ENCODE measurements at regions not wholly inside any gene's neighbourhood (a gene's known extent, or its start where the extent isn't known, plus 50 kb on each side); places are given as distances from the start of the nearest gene placed in this dataset.

- POLR2A ChIA-PET (ENCODE audit: unreplicated experiment): no interaction called here
- Histone ChIP-seq H3K18ac (ENCODE audit: low read depth, low read length) (no peak overlapping the region), H3K23ac (ENCODE audit: low read depth, low read length) (no peak overlapping the region), H3K4me3 (ENCODE audit: insufficient read depth, low read depth, low read length) (no peak overlapping the region), H3K27me3 (ENCODE audit: control insufficient read depth, insufficient read depth, low read length) (peaks cover 8% of the 10 kb centered on the region), H3K9me3 (ENCODE audit: control insufficient read depth, insufficient read depth, low read length) (no peaks in the 10 kb centered on the region), H2BK20ac (ENCODE audit: low read depth, low read length) (no peak overlapping the region), H2BK15ac (ENCODE audit: low read depth, low read length) (peak overlapping the region; percentile 36; the same call in 1 of the 3 replicates), H4K8ac (ENCODE audit: low read depth in 2 of 2, low read length in 2 of 2) (no peak overlapping the region), H2AK5ac (ENCODE audit: low read depth, low read length) (no peak overlapping the region), H4K20me1 (ENCODE audit: insufficient read depth, low read length) (no peaks in the 10 kb centered on the region), H2BK120ac (ENCODE audit: low read depth, low read length) (no peak overlapping the region), H3K4ac (ENCODE audit: low read depth, low read length) (no peak overlapping the region), H3K4me1 (ENCODE audit: control insufficient read depth, insufficient read depth, low read length) (peaks cover 6% of the 10 kb centered on the region), H3K14ac (replicated peaks; ENCODE audit: low read depth, low read length) (no peak overlapping the region), H3K4me2 (ENCODE audit: low read depth, low read length) (no peak overlapping the region), H2AK9ac (replicated peaks; ENCODE audit: low read depth, low read length, poor library complexity) (no peak overlapping the region), H4K91ac (ENCODE audit: insufficient read depth, low read depth, low read length) (no peak overlapping the region; the same call in 1 of the 2 replicates), H3K79me1 (ENCODE audit: low read depth in 1 of 2, low read length in 2 of 2) (no peaks in the 10 kb centered on the region), H3K9me1 (ENCODE audit: insufficient read depth, low read length) (peaks cover 2% of the 10 kb centered on the region; the same call in 1 of the 2 replicates), H2AFZ (replicated peaks; ENCODE audit: low read length, poor library complexity) (no peak overlapping the region), H3K9ac (ENCODE audit: low read depth, low read length) (no peak overlapping the region; the same call in 1 of the 2 replicates), H3K56ac (ENCODE audit: extremely low read depth, insufficient read depth, low read length) (no peak overlapping the region), H3K36me3 (ENCODE audit: control insufficient read depth, insufficient read depth, low read length) (no peaks in the 10 kb centered on the region), H3K27ac (ENCODE audit: insufficient read depth, low read length) (no peak overlapping the region), H4K5ac (ENCODE audit: low read depth, low read length) (no peak overlapping the region; the same call in 1 of the 2 replicates), H2BK5ac (ENCODE audit: low read depth, low read length, poor library complexity, severe bottlenecking) (no peak overlapping the region)
- 58% methylated on average over 4 of the region's 6 CpGs; no CpG with 5 or more reads in 1 of the 2 experiments for WGBS, 2 experiments (ENCODE audit: extremely low coverage in 2 of 2, insufficient read length in 1 of 2)
- CTCF ChIA-PET: no interaction called here
- DNase-seq (no peak), ATAC-seq (ENCODE audit: low read depth) (no peak)
- dilution Hi-C loops (cut with HindIII; ENCODE audit: low sequenced_read_pairs, unreplicated experiment) (no loop called here), in situ Hi-C loops (cut with MboI; ENCODE audit: low sequenced_read_pairs) (no loop called here), intact Hi-C loops (cut with micrococcal nuclease) (no loop called here)
- TF ChIP-seq MAZ (IDR thresholded peaks at IDR 0.05; ENCODE audit: borderline replicate concordance, low read depth, low read length) (no peak), BHLHE40 (IDR thresholded peaks at IDR 0.05; ENCODE audit: low read depth, low read length) (no peak), RFX5 (IDR thresholded peaks at IDR 0.05; ENCODE audit: low read depth, low read length) (no peak), FOS (IDR thresholded peaks at IDR 0.05; ENCODE audit: low read depth, low read length) (no peak), MAFK (IDR thresholded peaks at IDR 0.05; ENCODE audit: low read depth, low read length) (no peak), CEBPB (IDR thresholded peaks at IDR 0.05; ENCODE audit: low read depth, low read length) (no peak), MXI1 (IDR thresholded peaks at IDR 0.05; ENCODE audit: borderline replicate concordance, low read depth, low read length) (no peak), RCOR1 (IDR thresholded peaks at IDR 0.05; ENCODE audit: insufficient replicate concordance, low read length) (no peak)
- BruUV-seq (replicated peaks): no TSS peak
Measured at GRCh38 chr16:66097751-66098150, 268.7 kb upstream of the CDH5 start.
